ENCODE measurements at regions not wholly inside any gene's neighbourhood (a gene's known extent, or its start where the extent isn't known, plus 50 kb on each side); places are given as distances from the start of the nearest gene placed in this dataset.

DNA sequence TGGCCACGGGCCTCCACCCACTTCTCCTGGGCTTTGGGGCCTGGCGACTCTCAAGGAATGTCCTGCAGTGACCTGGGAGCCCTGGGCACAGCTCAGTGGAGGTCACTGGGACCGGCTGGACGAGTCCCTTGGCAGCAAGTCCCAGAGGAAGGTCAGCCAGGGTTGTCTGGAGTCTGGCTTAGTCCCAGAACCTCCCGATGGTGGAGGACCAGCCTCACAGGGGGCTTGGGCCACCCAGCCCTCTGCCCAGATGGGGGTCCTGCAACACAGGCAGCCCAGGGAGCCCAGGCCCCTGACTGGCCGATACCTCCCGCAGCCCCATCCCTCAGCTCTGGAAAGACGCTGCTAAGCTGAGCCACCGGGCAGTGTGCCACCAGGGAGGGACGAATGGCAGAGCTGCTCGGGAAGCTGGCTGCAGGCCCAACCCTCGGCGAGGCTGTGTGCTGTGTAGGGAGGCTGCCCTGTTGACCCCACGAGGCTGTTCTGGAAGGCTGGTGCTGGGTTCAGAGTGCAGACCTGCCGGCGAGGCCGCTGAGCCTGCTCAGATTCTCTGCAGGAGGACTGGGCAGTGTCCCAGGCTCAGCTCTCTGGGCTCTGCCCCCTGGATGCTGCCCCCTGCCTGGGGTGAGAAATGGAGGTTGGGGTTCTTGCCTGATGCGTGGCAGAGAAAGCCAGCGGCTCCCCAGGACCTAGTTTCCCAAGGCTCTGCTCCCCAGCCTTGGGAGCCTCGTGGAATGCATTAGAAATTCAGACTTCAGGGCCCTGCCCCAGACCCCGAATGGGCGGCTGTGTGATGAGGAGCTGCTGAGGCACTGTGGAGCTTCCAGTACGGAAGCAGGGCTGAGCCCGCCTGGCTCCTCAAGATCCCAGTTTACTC is 61.7 kb downstream of the ADRA2C start:
- TF ChIP-seq, protein P1, sequence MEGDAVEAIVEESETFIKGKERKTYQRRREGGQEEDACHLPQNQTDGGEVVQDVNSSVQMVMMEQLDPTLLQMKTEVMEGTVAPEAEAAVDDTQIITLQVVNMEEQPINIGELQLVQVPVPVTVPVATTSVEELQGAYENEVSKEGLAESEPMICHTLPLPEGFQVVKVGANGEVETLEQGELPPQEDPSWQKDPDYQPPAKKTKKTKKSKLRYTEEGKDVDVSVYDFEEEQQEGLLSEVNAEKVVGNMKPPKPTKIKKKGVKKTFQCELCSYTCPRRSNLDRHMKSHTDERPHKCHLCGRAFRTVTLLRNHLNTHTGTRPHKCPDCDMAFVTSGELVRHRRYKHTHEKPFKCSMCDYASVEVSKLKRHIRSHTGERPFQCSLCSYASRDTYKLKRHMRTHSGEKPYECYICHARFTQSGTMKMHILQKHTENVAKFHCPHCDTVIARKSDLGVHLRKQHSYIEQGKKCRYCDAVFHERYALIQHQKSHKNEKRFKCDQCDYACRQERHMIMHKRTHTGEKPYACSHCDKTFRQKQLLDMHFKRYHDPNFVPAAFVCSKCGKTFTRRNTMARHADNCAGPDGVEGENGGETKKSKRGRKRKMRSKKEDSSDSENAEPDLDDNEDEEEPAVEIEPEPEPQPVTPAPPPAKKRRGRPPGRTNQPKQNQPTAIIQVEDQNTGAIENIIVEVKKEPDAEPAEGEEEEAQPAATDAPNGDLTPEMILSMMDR (IDR thresholded peaks at IDR 0.05; ENCODE audit: control insufficient read depth, insufficient read depth, low read depth, low read length, missing control alignments) = no peak
- no peak for DNase-seq (ENCODE audit: low read depth)
- no peak overlapping the region for H3K4me3 ChIP-seq (ENCODE audit: control insufficient read depth, low read depth, low read length)

DNA sequence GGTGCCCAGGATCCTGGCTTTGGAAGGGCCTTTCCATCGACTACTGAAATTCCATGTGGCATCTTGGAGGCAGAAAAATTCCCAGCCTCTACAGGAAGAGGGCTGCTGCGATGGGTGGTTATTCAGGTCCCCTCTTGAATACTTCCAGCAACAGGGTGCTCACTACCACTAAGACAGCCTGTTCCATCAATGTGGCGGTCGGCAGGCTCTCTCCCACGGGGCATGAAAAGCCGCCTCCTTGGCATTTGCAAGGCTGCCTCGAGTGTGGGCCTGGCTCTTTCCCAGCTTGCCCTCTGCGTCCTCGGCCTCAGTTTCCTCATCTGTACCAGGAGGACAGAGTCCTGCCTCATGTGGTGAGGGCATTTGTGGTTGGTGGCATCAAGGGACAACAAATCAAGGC is 62.4 kb downstream of the ADRA2C start:
- no peak for DNase-seq (ENCODE audit: low read depth)
- H3K4me3 ChIP-seq (ENCODE audit: control insufficient read depth, low read depth, low read length) = no peak overlapping the region
- TF ChIP-seq, protein P1 (IDR thresholded peaks at IDR 0.05; ENCODE audit: control insufficient read depth, insufficient read depth, low read depth, low read length, missing control alignments) = no peak

DNA sequence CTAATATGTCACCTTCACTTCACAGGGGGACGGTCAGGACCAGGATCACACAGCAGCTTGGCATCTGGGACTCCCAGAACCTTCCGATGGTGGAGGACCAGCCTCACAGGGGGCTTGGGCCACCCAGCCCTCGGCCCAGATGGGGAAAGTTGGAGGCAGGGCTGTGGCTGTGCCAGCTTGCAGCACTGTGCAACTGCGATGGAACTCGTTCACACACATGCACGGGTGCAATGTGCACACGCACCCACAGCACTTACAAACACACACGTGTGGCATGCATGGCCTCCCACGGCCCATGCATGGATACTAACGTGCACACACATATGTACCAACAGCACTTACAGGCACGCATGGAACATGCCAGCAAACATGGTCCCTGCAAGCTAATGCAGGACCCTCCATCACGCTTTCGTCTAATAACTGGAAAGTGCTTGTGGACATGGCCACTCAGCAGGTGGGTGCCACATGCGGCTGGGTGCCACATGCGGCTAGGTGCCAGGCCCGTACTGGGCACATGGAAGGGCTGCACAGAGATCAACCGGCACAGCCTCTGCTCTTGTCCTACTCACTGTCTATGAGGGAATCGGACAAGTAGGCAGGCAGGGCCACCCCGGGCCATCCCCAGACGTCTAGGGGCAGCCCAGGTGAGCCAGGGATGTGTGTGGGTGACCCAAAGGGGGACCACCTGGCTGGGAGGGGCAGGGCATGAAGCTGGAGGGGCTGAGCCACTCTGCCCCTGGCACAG is 63.2 kb downstream of the ADRA2C start:
- DNase-seq (ENCODE audit: low read depth) = no peak
- TF ChIP-seq, protein P1 (IDR thresholded peaks at IDR 0.05; ENCODE audit: control insufficient read depth, insufficient read depth, low read depth, low read length, missing control alignments) = no peak
- H3K4me3 ChIP-seq (ENCODE audit: control insufficient read depth, low read depth, low read length) = no peak overlapping the region

DNA sequence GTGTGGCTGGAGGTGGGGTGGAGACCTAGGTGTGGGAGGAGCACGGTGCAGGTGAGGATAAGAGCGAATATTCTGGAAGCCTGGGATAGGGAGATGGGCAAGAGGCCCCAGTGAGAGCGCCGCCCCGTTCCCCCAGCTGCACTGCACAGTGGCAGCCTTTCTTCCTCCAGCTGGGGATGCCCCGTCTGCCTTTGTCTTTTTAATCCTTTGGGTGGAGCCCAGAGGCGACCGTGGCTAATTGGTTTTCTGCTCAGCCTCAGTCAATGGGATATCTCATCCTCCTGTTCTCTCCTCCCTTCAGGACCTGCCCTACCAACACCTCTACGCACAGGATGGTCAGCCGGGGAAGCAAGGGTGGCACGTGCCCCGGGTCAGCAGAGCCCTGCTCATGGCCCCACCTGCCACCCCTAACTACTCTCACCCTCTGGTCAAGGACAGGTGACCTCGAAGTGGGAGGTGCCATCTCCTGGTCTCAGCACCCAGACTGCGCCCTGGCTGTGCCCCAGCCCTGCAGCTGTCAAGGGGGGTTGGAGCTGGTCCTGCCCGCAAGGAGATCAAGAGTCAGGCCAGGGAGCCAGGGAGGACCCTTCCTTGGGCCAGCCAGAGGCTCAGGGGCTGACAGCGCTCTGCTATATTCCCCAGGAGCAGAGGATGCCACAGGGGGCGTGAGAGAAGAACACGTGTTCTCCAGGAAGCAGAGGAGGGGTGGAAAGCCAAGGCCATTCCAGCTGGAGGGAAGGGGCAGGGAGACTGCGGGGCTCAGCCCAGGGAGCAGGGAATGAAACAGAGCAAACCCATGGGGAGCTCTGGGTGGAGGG is 64.0 kb downstream of the ADRA2C start:
- DNase-seq (ENCODE audit: low read depth) = no peak
- TF ChIP-seq, protein P1 (IDR thresholded peaks at IDR 0.05; ENCODE audit: control insufficient read depth, insufficient read depth, low read depth, low read length, missing control alignments) = no peak
- no peak overlapping the region for H3K4me3 ChIP-seq (ENCODE audit: control insufficient read depth, low read depth, low read length)

DNA sequence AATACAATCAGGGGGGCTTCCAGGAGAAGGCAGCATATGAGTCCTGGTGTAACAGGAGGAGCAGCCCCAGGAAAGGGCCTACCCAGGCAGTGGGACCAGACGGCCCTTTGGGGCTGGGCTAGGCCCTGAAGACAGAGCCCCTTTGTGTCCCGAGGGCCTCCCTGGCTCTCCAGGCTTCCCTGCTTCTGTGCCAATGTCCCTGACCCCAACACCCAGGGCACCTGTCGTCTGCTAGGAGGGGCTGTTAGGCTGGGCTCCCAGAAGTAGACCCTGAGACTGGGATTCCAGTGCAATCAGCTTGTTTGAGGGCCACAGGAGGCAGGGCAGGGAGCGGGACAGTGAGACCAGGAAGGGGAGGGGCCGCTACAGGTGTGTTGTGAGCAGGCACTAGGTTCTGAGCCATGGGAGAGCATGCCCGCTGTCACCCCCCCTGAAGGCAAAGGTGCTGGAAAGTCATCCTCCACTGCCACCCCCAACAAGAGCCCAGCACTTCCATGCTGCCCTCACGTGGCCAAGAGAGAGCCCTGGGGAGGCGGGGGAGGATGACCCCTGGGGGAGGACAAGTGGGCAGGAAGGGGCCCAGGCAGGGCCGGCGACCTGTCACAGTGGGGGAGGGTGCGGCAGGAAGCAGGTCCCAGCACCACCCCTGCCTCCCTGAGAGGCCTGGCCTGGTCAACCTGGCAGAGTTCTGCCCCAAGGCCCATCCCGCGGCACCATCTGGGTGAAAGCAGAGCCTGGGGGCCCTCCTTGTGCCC is 64.8 kb downstream of the ADRA2C start:
- TF ChIP-seq, protein P1 (IDR thresholded peaks at IDR 0.05; ENCODE audit: control insufficient read depth, insufficient read depth, low read depth, low read length, missing control alignments) = no peak
- DNase-seq (ENCODE audit: low read depth) = no peak
- H3K4me3 ChIP-seq (ENCODE audit: control insufficient read depth, low read depth, low read length) = no peak overlapping the region

Data from AG09309 (cell line).